ENCODE measurements at regions not wholly inside any gene's neighbourhood (a gene's known extent, or its start where the extent isn't known, plus 50 kb on each side); places are given as distances from the start of the nearest gene placed in this dataset.

GRCh38 chr10:3366735-3367405 is 194.3 kb upstream of the PITRM1 start:
- no peak for DNase-seq
- CTCF ChIA-PET: interaction anchor here (0.8 to 0.9 kb wide), 2 partner anchors 128 to 1328 kb away, joined by 3 to 4 read pairs; no protein-coding TSS in a partner anchor
- POLR2A ChIA-PET: no interaction called here
- H3K4me1 Mint-ChIP-seq: peaks cover 2% of the 10 kb centered on the region
- intact Hi-C loops (cut with DNase I, micrococcal nuclease): no loop called here
- H3K36me3 Mint-ChIP-seq (ENCODE audit: low read depth): no peaks in the 10 kb centered on the region
- peaks cover 1% of the 10 kb centered on the region for H3K9me3 Mint-ChIP-seq (ENCODE audit: low read depth)
- peaks cover 7% of the 10 kb centered on the region for H3K27me3 Mint-ChIP-seq
- H3K4me3 Mint-ChIP-seq: no peak overlapping the region
- no peak for ATAC-seq
- no peak overlapping the region for H3K27ac Mint-ChIP-seq

GRCh38 chr10:3366043-3366442 is 193.5 kb upstream of the PITRM1 start:
- Mint-ChIP-seq H3K4me1 (peaks cover 2% of the 10 kb centered on the region), H3K27ac (no peak overlapping the region), H3K4me3 (no peak overlapping the region), H3K9me3 (ENCODE audit: low read depth) (peaks cover 6% of the 10 kb centered on the region), H3K36me3 (ENCODE audit: low read depth) (peaks cover 3% of the 10 kb centered on the region), H3K27me3 (peaks cover 7% of the 10 kb centered on the region)
- POLR2A ChIA-PET: no interaction called here
- DNase-seq (no peak), ATAC-seq (no peak)
- intact Hi-C loops (cut with DNase I, micrococcal nuclease): no loop called here
- CTCF ChIA-PET: interaction anchor here (0.8 kb wide), 1 partner anchor 127 kb away, joined by 4 read pairs; no protein-coding TSS in a partner anchor

- peaks cover 10% of the 10 kb centered on the region for H3K9me3 Mint-ChIP-seq (ENCODE audit: low read depth)
- peaks cover 2% of the 10 kb centered on the region for H3K4me1 Mint-ChIP-seq
- H3K36me3 Mint-ChIP-seq (ENCODE audit: low read depth): peaks cover 5% of the 10 kb centered on the region
- CTCF ChIA-PET: no interaction called here
- POLR2A ChIA-PET: no interaction called here
- H3K4me3 Mint-ChIP-seq: no peak overlapping the region
- intact Hi-C loops (cut with DNase I, micrococcal nuclease): no loop called here
- no peak overlapping the region for H3K27ac Mint-ChIP-seq
- ATAC-seq: no peak
- no peak for DNase-seq
- peaks cover 7% of the 10 kb centered on the region for H3K27me3 Mint-ChIP-seq
These were observed 193.0 kb upstream of the PITRM1 start for GRCh38 chr10:3365630-3366029.

GRCh38 chr10:3364768-3365480 is 192.3 kb upstream of the PITRM1 start:
- DNase-seq (no peak), ATAC-seq (no peak)
- H3K4me1 Mint-ChIP-seq: peaks cover 2% of the 10 kb centered on the region
- H3K27ac Mint-ChIP-seq: no peak overlapping the region
- H3K27me3 Mint-ChIP-seq: peaks cover 7% of the 10 kb centered on the region
- intact Hi-C loops (cut with DNase I, micrococcal nuclease): no loop called here
- POLR2A ChIA-PET: no interaction called here
- no peak overlapping the region for H3K4me3 Mint-ChIP-seq
- H3K36me3 Mint-ChIP-seq (ENCODE audit: low read depth): peaks cover 5% of the 10 kb centered on the region
- H3K9me3 Mint-ChIP-seq (ENCODE audit: low read depth): peaks cover 16% of the 10 kb centered on the region
- CTCF ChIA-PET: interaction anchor here (0.7 kb wide), 1 partner anchor 27 kb away, joined by 3 read pairs; no protein-coding TSS in a partner anchor

- Mint-ChIP-seq H3K9me3 (ENCODE audit: low read depth) (peaks cover 16% of the 10 kb centered on the region), H3K36me3 (ENCODE audit: low read depth) (peaks cover 5% of the 10 kb centered on the region), H3K4me1 (peaks cover 2% of the 10 kb centered on the region), H3K27me3 (peaks cover 5% of the 10 kb centered on the region), H3K4me3 (no peak overlapping the region), H3K27ac (no peak overlapping the region)
- ChIA-PET CTCF (interaction anchor here (0.7 kb wide), 1 partner anchor 696 kb away, joined by 4 read pairs; no protein-coding TSS in a partner anchor), POLR2A (no interaction called here)
- no peak for DNase-seq
- ATAC-seq: no peak
- intact Hi-C loops (cut with DNase I, micrococcal nuclease): no loop called here
These were observed 190.9 kb upstream of the PITRM1 start for GRCh38 chr10:3363311-3364045.

GRCh38 chr10:3362394-3362793 is 189.8 kb upstream of the PITRM1 start:
- ChIA-PET POLR2A (no interaction called here), CTCF (interaction anchor here (0.7 kb wide), 1 partner anchor 921 kb away, joined by 3 read pairs; no protein-coding TSS in a partner anchor)
- H3K9me3 Mint-ChIP-seq (ENCODE audit: low read depth): peaks cover 19% of the 10 kb centered on the region
- H3K4me1 Mint-ChIP-seq: peaks cover 2% of the 10 kb centered on the region
- H3K27ac Mint-ChIP-seq: no peak overlapping the region
- peaks cover 5% of the 10 kb centered on the region for H3K36me3 Mint-ChIP-seq (ENCODE audit: low read depth)
- intact Hi-C loops (cut with DNase I, micrococcal nuclease): no loop called here
- DNase-seq (no peak), ATAC-seq (no peak)
- H3K4me3 Mint-ChIP-seq: no peak overlapping the region
- peaks cover 5% of the 10 kb centered on the region for H3K27me3 Mint-ChIP-seq

GRCh38 chr10:3361640-3362039 is 189.1 kb upstream of the PITRM1 start:
- Mint-ChIP-seq H3K27ac (no peak overlapping the region), H3K36me3 (ENCODE audit: low read depth) (peaks cover 5% of the 10 kb centered on the region), H3K4me3 (no peak overlapping the region), H3K9me3 (ENCODE audit: low read depth) (peaks cover 19% of the 10 kb centered on the region), H3K27me3 (peaks cover 2% of the 10 kb centered on the region), H3K4me1 (peaks cover 2% of the 10 kb centered on the region)
- POLR2A ChIA-PET: no interaction called here
- CTCF ChIA-PET: interaction anchor here (0.7 kb wide), 1 partner anchor 922 kb away, joined by 3 read pairs; no protein-coding TSS in a partner anchor
- ATAC-seq (no peak), DNase-seq (no peak)
- intact Hi-C loops (cut with DNase I, micrococcal nuclease): no loop called here

- H3K27ac Mint-ChIP-seq: no peak overlapping the region
- H3K9me3 Mint-ChIP-seq (ENCODE audit: low read depth): peaks cover 19% of the 10 kb centered on the region
- ATAC-seq (no peak), DNase-seq (no peak)
- ChIA-PET POLR2A (no interaction called here), CTCF (no interaction called here)
- intact Hi-C loops (cut with DNase I, micrococcal nuclease): loop anchor here in 1 of 2 experiments (10.0 kb wide), 1 partner anchor 1027 kb away; no protein-coding TSS in a partner anchor
- peaks cover 5% of the 10 kb centered on the region for H3K36me3 Mint-ChIP-seq (ENCODE audit: low read depth)
- H3K4me3 Mint-ChIP-seq: no peak overlapping the region
- H3K27me3 Mint-ChIP-seq: peaks cover 3% of the 10 kb centered on the region
- peaks cover 2% of the 10 kb centered on the region for H3K4me1 Mint-ChIP-seq
These were observed 185.2 kb upstream of the PITRM1 start for GRCh38 chr10:3357737-3358136.

GRCh38 chr10:3355536-3355935 is 183.0 kb upstream of the PITRM1 start:
- peaks cover 3% of the 10 kb centered on the region for H3K4me1 Mint-ChIP-seq
- ChIA-PET CTCF (no interaction called here), POLR2A (no interaction called here)
- H3K27ac Mint-ChIP-seq: no peak overlapping the region
- intact Hi-C loops (cut with DNase I, micrococcal nuclease): loop anchor here in 1 of 2 experiments (10.0 kb wide), 1 partner anchor 1029 kb away; no protein-coding TSS in a partner anchor
- peaks cover 8% of the 10 kb centered on the region for H3K9me3 Mint-ChIP-seq (ENCODE audit: low read depth)
- H3K36me3 Mint-ChIP-seq (ENCODE audit: low read depth): no peaks in the 10 kb centered on the region
- peaks cover 7% of the 10 kb centered on the region for H3K27me3 Mint-ChIP-seq
- no peak for ATAC-seq
- no peak overlapping the region for H3K4me3 Mint-ChIP-seq
- no peak for DNase-seq

GRCh38 chr10:3354174-3354900 is 181.8 kb upstream of the PITRM1 start:
- H3K27ac Mint-ChIP-seq: no peak overlapping the region
- H3K4me3 Mint-ChIP-seq: no peak overlapping the region
- DNase-seq (no peak), ATAC-seq (no peak)
- peaks cover 3% of the 10 kb centered on the region for H3K9me3 Mint-ChIP-seq (ENCODE audit: low read depth)
- peaks cover 3% of the 10 kb centered on the region for H3K4me1 Mint-ChIP-seq
- intact Hi-C loops (cut with DNase I, micrococcal nuclease): loop anchor here in 1 of 2 experiments (10.0 kb wide), 1 partner anchor 1030 kb away; no protein-coding TSS in a partner anchor
- no peaks in the 10 kb centered on the region for H3K36me3 Mint-ChIP-seq (ENCODE audit: low read depth)
- peaks cover 9% of the 10 kb centered on the region for H3K27me3 Mint-ChIP-seq
- ChIA-PET CTCF (no interaction called here), POLR2A (no interaction called here)

GRCh38 chr10:3353235-3353634 is 180.7 kb upstream of the PITRM1 start:
- no peak for DNase-seq
- ChIA-PET CTCF (no interaction called here), POLR2A (no interaction called here)
- H3K36me3 Mint-ChIP-seq (ENCODE audit: low read depth): no peaks in the 10 kb centered on the region
- H3K27ac Mint-ChIP-seq: no peak overlapping the region
- no peak for ATAC-seq
- no peak overlapping the region for H3K4me3 Mint-ChIP-seq
- H3K27me3 Mint-ChIP-seq: peaks cover 13% of the 10 kb centered on the region
- intact Hi-C loops (cut with DNase I, micrococcal nuclease): loop anchor here in 1 of 2 experiments (10.0 kb wide), 1 partner anchor 1032 kb away; no protein-coding TSS in a partner anchor
- H3K9me3 Mint-ChIP-seq (ENCODE audit: low read depth): peaks cover 1% of the 10 kb centered on the region
- H3K4me1 Mint-ChIP-seq: peaks cover 3% of the 10 kb centered on the region

Measured in activated CD4-positive, alpha-beta T cell treated with anti-CD3 and anti-CD28 coated beads for 36 hours (primary cell).